ENCODE measurements at regions not wholly inside any gene's neighbourhood (a gene's known extent, or its start where the extent isn't known, plus 50 kb on each side); places are given as distances from the start of the nearest gene placed in this dataset.

DNA sequence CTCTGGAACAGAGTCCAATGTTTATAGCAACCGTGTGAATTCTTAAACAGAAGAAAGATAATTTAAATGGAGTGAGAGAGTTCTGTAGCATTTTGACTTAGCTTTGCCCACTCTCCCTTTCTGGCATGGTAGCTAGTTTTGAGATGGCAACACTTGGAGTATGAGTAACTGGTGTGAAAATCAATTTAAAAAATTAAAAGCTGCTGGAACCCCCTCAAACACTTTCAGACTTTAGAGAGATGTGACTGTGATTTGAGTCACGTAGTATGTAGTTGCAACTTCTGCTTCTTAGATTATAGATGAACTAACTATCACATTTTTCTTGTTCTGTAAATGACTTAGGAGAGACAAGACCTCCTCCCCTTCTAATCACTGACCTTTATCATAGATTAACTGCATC is 2309.5 kb upstream of the C9orf72 start:
- Histone ChIP-seq H3K4me3 (ENCODE audit: low read length) (no peak overlapping the region), H2AFZ (ENCODE audit: low read length) (no peak overlapping the region), H3K9me2 (replicated peaks; ENCODE audit: insufficient read depth, low read length) (0 out of 2 replicates have a peak, but pooled peaks cover 3% of the 10 kb centered on the region), H3K27ac (ENCODE audit: low read length) (no peak overlapping the region), H3K36me3 (replicated peaks; ENCODE audit: insufficient read depth, low read length) (no peaks in the 10 kb centered on the region), H3K9ac (ENCODE audit: low read length) (no peak overlapping the region), H4K20me1 (ENCODE audit: insufficient read depth, low read length) (no peaks in the 10 kb centered on the region), H3K27me3 (replicated peaks; ENCODE audit: insufficient read depth, low read length) (no peaks in the 10 kb centered on the region), H3K4me1 (ENCODE audit: low read length) (no peaks in the 10 kb centered on the region), H3K9me3 (replicated peaks; ENCODE audit: insufficient read depth, low read length) (no peaks in the 10 kb centered on the region), H3K4me2 (ENCODE audit: low read depth, low read length) (no peak overlapping the region), H3F3A (ENCODE audit: insufficient read depth, low read length) (no peaks in the 10 kb centered on the region), H3K79me2 (ENCODE audit: low read length) (no peaks in the 10 kb centered on the region)
- no peak for TF ChIP-seq EZH2phosphoT487 (IDR thresholded peaks at IDR 0.05; ENCODE audit: low read length)
- TF ChIP-seq, protein P1, sequence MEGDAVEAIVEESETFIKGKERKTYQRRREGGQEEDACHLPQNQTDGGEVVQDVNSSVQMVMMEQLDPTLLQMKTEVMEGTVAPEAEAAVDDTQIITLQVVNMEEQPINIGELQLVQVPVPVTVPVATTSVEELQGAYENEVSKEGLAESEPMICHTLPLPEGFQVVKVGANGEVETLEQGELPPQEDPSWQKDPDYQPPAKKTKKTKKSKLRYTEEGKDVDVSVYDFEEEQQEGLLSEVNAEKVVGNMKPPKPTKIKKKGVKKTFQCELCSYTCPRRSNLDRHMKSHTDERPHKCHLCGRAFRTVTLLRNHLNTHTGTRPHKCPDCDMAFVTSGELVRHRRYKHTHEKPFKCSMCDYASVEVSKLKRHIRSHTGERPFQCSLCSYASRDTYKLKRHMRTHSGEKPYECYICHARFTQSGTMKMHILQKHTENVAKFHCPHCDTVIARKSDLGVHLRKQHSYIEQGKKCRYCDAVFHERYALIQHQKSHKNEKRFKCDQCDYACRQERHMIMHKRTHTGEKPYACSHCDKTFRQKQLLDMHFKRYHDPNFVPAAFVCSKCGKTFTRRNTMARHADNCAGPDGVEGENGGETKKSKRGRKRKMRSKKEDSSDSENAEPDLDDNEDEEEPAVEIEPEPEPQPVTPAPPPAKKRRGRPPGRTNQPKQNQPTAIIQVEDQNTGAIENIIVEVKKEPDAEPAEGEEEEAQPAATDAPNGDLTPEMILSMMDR (IDR thresholded peaks at IDR 0.05; ENCODE audit: low read length), result no peak
- TF ChIP-seq EZH2 (optimal IDR thresholded peaks at IDR 0.05; ENCODE audit: low read depth, low read length), result no peak
- DNase-seq, result no peak

DNA sequence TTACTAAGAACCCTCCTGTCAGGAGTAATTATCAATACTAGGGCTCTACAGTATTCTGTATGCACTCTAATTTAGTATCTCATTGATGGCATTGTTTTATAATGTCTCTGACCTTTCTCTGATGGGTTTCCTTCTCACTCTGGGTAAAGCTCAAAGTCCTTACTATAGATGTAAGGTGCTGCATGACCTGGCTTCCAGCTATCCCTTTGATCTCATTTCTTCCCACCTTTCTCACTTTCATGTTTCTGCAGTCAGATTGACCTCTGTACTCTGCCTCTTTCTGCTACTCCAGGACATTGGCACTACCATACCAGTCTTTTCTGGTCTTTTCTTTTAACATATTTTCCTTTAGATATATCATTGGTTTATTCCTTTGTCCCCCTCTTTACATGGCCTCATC is 2332.8 kb upstream of the C9orf72 start:
- Histone ChIP-seq H3K27ac (ENCODE audit: low read length) (no peak overlapping the region), H3K27me3 (replicated peaks; ENCODE audit: insufficient read depth, low read length) (no peaks in the 10 kb centered on the region), H3F3A (ENCODE audit: insufficient read depth, low read length) (no peaks in the 10 kb centered on the region), H3K9me3 (replicated peaks; ENCODE audit: insufficient read depth, low read length) (no peaks in the 10 kb centered on the region), H4K20me1 (ENCODE audit: insufficient read depth, low read length) (no peaks in the 10 kb centered on the region), H3K79me2 (ENCODE audit: low read length) (no peaks in the 10 kb centered on the region), H3K4me1 (ENCODE audit: low read length) (no peaks in the 10 kb centered on the region), H3K4me2 (ENCODE audit: low read depth, low read length) (no peak overlapping the region), H3K4me3 (ENCODE audit: low read length) (no peak overlapping the region), H2AFZ (ENCODE audit: low read length) (no peak overlapping the region), H3K9me2 (replicated peaks; ENCODE audit: insufficient read depth, low read length) (no peaks in the 10 kb centered on the region), H3K9ac (ENCODE audit: low read length) (no peak overlapping the region), H3K36me3 (replicated peaks; ENCODE audit: insufficient read depth, low read length) (no peaks in the 10 kb centered on the region)
- TF ChIP-seq, protein P1 (IDR thresholded peaks at IDR 0.05; ENCODE audit: low read length), result no peak
- DNase-seq, result no peak

DNA sequence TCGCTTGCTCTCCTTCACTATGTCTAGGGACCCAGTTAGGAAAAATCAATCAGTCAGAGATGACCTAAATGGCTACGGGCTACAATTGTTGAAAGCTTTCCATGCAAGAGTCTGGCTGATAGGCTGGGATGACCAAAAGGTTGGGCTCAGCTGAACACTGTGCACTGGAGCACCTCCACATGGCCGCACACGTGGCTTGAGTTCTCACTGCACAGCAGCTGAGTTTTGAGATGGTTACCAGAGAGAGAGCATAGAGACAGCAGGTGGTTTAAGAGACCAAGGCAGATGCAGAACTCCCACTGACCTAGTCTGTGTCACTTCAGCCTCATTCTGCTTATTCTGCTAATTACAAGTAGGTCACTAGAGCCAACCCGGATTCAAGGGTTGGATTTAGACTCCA is 2354.8 kb upstream of the C9orf72 start:
- no peak overlapping the region for H3K9ac ChIP-seq (ENCODE audit: low read length)
- no peaks in the 10 kb centered on the region for H3K36me3 ChIP-seq (replicated peaks; ENCODE audit: insufficient read depth, low read length)
- H3K4me2 ChIP-seq (ENCODE audit: low read depth, low read length), result no peak overlapping the region
- H3K4me1 ChIP-seq (ENCODE audit: low read length), result no peaks in the 10 kb centered on the region
- no peak for DNase-seq
- H2AFZ ChIP-seq (ENCODE audit: low read length), result no peak overlapping the region
- no peaks in the 10 kb centered on the region for H3K9me2 ChIP-seq (replicated peaks; ENCODE audit: insufficient read depth, low read length)
- no peaks in the 10 kb centered on the region for H3K9me3 ChIP-seq (replicated peaks; ENCODE audit: insufficient read depth, low read length)
- H3K27me3 ChIP-seq (replicated peaks; ENCODE audit: insufficient read depth, low read length), result no peaks in the 10 kb centered on the region
- no peaks in the 10 kb centered on the region for H4K20me1 ChIP-seq (ENCODE audit: insufficient read depth, low read length)
- no peaks in the 10 kb centered on the region for H3F3A ChIP-seq (ENCODE audit: insufficient read depth, low read length)
- no peaks in the 10 kb centered on the region for H3K79me2 ChIP-seq (ENCODE audit: low read length)
- no peak for TF ChIP-seq EZH2phosphoT487 (IDR thresholded peaks at IDR 0.05; ENCODE audit: low read length)
- no peak for TF ChIP-seq EZH2 (optimal IDR thresholded peaks at IDR 0.05; ENCODE audit: low read depth, low read length)
- TF ChIP-seq, protein P1 (IDR thresholded peaks at IDR 0.05; ENCODE audit: low read length), result no peak
- no peak overlapping the region for H3K4me3 ChIP-seq (ENCODE audit: low read length)
- H3K27ac ChIP-seq (ENCODE audit: low read length), result no peak overlapping the region
